Adrenal gland (tissue), 5 donors: ENCODE measurements at regions not wholly inside any gene's neighbourhood (a gene's known extent, or its start where the extent isn't known, plus 50 kb on each side); places are given as distances from the start of the nearest gene placed in this dataset.

ENCODE experiments used
- CTCF ChIP-seq, 6 experiments: fragments of 450-650 bp in 4 of 6; fragments of 200-600 bp in 2 of 6; sonication (generic) in 1 of 6; IDR thresholded peaks; 1 replicate in 5 of 6; 2 replicates in 1 of 6; pipeline versions ENCODE4 v1.5.1 to v1.8.0; 2016 to 2021; ENCODE audit warnings: antibody characterized with exemption in 6 of 6, mild to moderate bottlenecking in 2 of 6, moderate library complexity in 1 of 6
- POLR2A ChIP-seq, 2 donors: fragments of 450-650 bp; IDR thresholded peaks; one replicate each; pipeline ENCODE4 v1.6.1; 2017; ENCODE audit warnings: antibody characterized with exemption in 2 of 2, mild to moderate bottlenecking in 2 of 2, moderate library complexity in 1 of 2
- donor health status: DM: no; HTN: no; CAD: no.

- no peak for TF ChIP-seq CTCF (IDR thresholded peaks at IDR 0.05)
- TF ChIP-seq POLR2A (IDR thresholded peaks at IDR 0.05), result no peak
These were observed 280.4 kb downstream of the PSAT1 start for GRCh38 chr9:78577156-78577906.
